DND-41 (cell line): ENCODE measurements at regions not wholly inside any gene's neighbourhood (a gene's known extent, or its start where the extent isn't known, plus 50 kb on each side); places are given as distances from the start of the nearest gene placed in this dataset.

Experiments
- EZH2 ChIP-seq: IDR thresholded peaks from 3 replicates; pipeline ENCODE4 v1.6.1; 2012; ENCODE audit warnings: borderline replicate concordance, low read depth, mild to moderate bottlenecking, moderate library complexity, low read length, inconsistent platforms; ENCODE audit not compliant: severe bottlenecking
- TF ChIP-seq, protein P1 (sequence below): IDR thresholded peaks from 2 replicates; pipeline ENCODE4 v1.5.1; 2012; ENCODE audit warnings: borderline replicate concordance, low read length, moderate library complexity, mild to moderate bottlenecking; ENCODE audit not compliant: poor library complexity, severe bottlenecking; ENCODE audit errors: extremely low read depth

DNA sequence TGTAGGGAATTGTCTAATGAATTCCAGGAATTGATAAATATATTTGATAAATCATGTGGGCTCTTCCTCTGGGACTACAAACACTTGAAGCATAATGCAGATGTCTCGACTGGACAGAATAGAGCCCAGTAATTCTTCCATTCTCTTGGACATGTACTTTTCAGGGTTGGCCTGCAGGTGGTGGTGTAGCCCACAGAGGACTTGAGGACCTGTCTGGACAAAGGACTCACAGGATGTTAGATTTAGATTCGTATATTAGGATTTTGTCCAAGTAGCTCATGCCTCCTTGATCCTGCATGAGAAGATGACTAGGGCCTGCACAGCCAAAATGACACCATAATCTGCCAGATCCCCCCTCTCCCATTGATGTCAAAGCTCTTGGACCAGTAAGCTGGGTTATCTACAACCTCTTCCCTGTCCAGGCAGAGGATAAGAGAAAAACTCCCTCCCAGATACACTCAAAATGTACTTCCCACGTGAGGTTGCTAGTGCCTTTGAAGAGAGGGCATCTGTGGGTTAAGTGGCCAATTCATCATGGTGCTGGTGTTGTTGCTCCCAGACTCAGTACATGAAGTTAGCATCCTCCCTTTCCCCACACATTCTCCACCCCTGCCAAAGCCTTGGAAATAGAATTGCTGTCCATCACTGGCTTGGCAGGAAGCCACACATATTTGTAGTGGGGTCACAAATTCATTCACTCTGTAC, 88.6 kb upstream of the ZNF280D start:
- TF ChIP-seq, protein P1, sequence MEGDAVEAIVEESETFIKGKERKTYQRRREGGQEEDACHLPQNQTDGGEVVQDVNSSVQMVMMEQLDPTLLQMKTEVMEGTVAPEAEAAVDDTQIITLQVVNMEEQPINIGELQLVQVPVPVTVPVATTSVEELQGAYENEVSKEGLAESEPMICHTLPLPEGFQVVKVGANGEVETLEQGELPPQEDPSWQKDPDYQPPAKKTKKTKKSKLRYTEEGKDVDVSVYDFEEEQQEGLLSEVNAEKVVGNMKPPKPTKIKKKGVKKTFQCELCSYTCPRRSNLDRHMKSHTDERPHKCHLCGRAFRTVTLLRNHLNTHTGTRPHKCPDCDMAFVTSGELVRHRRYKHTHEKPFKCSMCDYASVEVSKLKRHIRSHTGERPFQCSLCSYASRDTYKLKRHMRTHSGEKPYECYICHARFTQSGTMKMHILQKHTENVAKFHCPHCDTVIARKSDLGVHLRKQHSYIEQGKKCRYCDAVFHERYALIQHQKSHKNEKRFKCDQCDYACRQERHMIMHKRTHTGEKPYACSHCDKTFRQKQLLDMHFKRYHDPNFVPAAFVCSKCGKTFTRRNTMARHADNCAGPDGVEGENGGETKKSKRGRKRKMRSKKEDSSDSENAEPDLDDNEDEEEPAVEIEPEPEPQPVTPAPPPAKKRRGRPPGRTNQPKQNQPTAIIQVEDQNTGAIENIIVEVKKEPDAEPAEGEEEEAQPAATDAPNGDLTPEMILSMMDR: peak; percentile 40
- no peak for TF ChIP-seq EZH2
